ENCODE measurements at regions not wholly inside any gene's neighbourhood (a gene's known extent, or its start where the extent isn't known, plus 50 kb on each side); places are given as distances from the start of the nearest gene placed in this dataset.

GRCh38 chr10:28914701-28915100 is 237.4 kb downstream of the BAMBI start:
- no peak for TF ChIP-seq CTCF (IDR thresholded peaks at IDR 0.05)
- TF ChIP-seq POLR2A (IDR thresholded peaks at IDR 0.05), result no peak

Data from esophagus squamous epithelium (tissue), 4 donors.